Right cardiac atrium (tissue), 5 donors: ENCODE measurements at regions not wholly inside any gene's neighbourhood (a gene's known extent, or its start where the extent isn't known, plus 50 kb on each side); places are given as distances from the start of the nearest gene placed in this dataset.

ENCODE experiments used
- ATAC-seq, 2 donors: fragments of 200-7000 bp; cut with Tn5 transposase; one replicate each; pipeline versions ENCODE4 v1.8.0 to v1.9.1; 2020; ENCODE audit warnings: moderate library complexity in 2 of 2, mild to moderate bottlenecking in 1 of 2
- DNase-seq, 3 donors: peaks; one replicate each; pipeline ENCODE4 v3.0.0-alpha.2; 2020
- H3K27ac ChIP-seq: one replicate; pipeline ENCODE4 v1.5.1; 2013; ENCODE audit warnings: mild to moderate bottlenecking, low read length, control low read depth, moderate library complexity
- H3K27me3 ChIP-seq: one replicate; pipeline ENCODE4 v1.6.1; 2013; ENCODE audit not compliant: control insufficient read depth, insufficient read depth
- H3K4me1 ChIP-seq: one replicate; pipeline ENCODE4 v1.6.1; 2013; ENCODE audit warnings: low read length; ENCODE audit not compliant: control insufficient read depth, insufficient read depth
- H3K4me3 ChIP-seq: one replicate; pipeline ENCODE4 v1.5.1; 2013; ENCODE audit warnings: low read length, control low read depth
- H3K9me3 ChIP-seq: one replicate; pipeline ENCODE4 v1.6.1; 2013; ENCODE audit warnings: low read length; ENCODE audit not compliant: control insufficient read depth
- WGBS: extraction: QIAGEN DNeasy Blood & Tissue Kit; methylation state at CpG from one replicate; pipeline ENCODE4 v1.1.7; 2013; 5-methylcytosine and 5-hydroxymethylcytosine counted together
- intact Hi-C, 4 donors: fragments of 100-400 bp; cut with DNase I; formaldehyde crosslinking; loops; one replicate each; pipeline versions ENCODE4 v1.11.0 to v1.14.0; 2022 to 2023
- donor health status: healthy with polysubstance abuse.
- donor health status: DM: no; HTN: yes; CAD: no.
- donor health status: DM: no; HTN: no; CAD: no.
- donor health status: DM: no; HTN: yes; CAD: no; lungs with severe emphysema.
- donor health status: DM: yes; HTN: yes; CAD: no.

DNA sequence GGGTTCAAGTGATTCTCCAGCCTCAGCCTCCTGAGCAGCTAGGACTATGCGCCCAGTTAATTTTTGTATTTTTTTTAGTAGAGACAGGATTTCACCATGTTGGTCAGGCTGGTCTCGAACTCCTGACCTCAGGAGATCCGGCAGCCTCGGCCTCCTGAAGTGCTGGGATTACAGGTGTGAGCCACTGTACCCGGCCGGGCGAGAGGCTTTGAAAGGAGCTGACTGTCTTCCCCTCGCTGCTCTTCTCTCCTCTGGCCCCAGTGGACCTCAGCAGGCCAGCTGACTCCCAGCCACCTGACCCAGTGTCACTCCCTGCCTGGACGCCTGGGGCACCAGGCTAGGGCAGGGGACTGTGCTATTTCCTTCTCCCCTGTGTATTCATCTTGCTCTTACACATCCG, 89.5 kb upstream of the ANKRD55 start:
- ATAC-seq (no peak), DNase-seq (no peak)

DNA sequence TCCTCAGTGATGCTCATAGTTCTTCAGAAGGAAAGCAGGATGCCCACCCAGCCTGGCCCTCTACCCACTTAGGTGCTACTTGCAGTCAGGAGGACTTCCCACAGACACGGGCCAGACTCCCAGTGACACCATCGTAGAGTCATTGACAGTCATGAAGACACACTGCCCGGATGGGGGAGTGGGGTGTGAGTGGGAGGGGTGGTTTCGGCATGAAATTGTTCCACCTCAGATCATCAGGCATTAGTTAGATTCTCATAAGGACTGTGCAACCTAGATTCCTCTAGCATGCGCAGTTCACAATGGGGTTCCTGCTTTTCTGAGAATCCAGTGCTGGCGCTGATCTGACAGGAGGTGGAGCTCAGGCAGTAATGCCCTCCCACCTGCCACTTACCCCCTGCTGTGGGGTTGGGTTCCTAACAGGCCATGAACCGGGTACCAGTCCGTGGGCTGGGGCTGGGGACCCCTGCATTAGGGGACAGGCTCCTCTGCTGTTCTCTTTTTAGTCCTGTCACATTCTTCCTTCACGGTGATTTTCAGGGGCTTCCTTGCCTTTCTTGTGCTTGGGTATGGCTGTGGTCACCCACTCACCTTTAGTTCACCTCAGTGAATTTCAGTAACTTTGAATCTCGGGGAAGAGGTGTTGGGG, 88.2 kb upstream of the ANKRD55 start:
- ATAC-seq = no peak

More for the DNA sequence above, 89.5 kb upstream of the ANKRD55 start:
- WGBS = 93% methylated on average over 10 of the region's 10 CpGs
- intact Hi-C loops = no loop called here
- Histone ChIP-seq H3K4me1 (no peaks in the 10 kb centered on the region), H3K27ac (no peak overlapping the region), H3K27me3 (no peaks in the 10 kb centered on the region), H3K4me3 (no peak overlapping the region), H3K9me3 (no peaks in the 10 kb centered on the region)

DNA sequence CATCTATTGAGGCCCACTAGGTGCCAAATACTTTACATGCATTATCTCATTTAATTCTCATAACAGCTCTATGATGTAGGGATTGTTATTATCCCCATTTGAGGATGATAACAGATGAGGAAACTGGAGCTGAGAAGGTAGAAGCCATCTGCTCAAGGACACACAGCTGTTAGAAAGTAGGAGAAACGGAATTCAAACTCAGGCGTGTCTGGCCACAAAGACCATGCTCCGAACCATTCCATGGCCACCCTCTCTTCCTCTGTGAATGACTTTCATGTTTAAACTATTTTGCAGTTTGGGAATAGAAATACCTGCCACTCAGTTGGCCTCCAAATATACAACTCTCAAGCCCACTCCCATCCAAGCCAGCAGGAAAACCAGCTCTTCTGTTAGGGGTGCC, 87.6 kb upstream of the ANKRD55 start:
- intact Hi-C loops = no loop called here
- 93% methylated on average over 3 of the region's 3 CpGs for WGBS
- H3K27ac ChIP-seq = no peak overlapping the region

More for the DNA sequence above, 88.2 kb upstream of the ANKRD55 start:
- no peak overlapping the region for H3K27ac ChIP-seq
- no peaks in the 10 kb centered on the region for H3K4me1 ChIP-seq
- no peak for DNase-seq
- intact Hi-C loops = no loop called here
- no peaks in the 10 kb centered on the region for H3K9me3 ChIP-seq
- 84% methylated on average over 10 of the region's 10 CpGs for WGBS
- no peaks in the 10 kb centered on the region for H3K27me3 ChIP-seq
- H3K4me3 ChIP-seq = no peak overlapping the region

DNA sequence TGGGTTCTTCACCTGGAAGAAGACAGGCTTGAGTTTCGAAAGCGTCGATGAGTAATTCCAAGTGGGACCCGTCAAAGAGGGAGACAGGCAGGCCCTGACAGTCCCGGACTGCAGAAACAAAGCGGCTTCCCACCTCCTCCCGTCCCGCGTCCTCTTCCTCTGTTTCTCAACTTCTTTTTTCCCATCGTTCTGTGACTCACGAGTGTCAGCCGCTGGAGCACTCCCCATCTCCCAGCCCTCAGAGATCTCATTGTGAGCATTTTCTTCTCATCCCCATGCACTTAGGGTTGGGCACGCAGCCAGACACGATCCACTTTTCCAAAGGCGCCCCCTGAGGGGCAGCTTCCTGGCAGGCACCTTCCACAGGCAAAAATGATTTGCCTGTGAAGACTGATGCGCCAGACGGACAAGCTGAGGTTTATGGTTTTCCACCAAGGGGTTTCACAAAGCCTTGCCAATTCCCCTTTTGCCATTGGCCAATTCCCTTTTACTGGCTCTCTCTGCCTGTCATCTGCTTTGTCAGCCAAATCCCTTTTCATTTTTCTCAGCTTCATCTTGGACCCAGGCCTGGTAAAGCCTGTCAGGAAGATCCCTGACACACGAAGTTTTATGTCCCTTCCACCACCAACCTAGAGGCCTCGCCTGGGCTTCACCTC, 86.5 kb upstream of the ANKRD55 start:
- WGBS = 49% methylated on average over 19 of the region's 19 CpGs
- ATAC-seq (peak; percentile 56 to 65), DNase-seq (peak; percentile 44 to 81 (median 67))
- Histone ChIP-seq H3K27me3 (no peaks in the 10 kb centered on the region), H3K4me3 (no peak overlapping the region), H3K4me1 (no peaks in the 10 kb centered on the region), H3K9me3 (no peaks in the 10 kb centered on the region), H3K27ac (peak overlapping the region; percentile 54)
- intact Hi-C loops = no loop called here

More for the DNA sequence above, 87.6 kb upstream of the ANKRD55 start:
- DNase-seq = no peak
- Histone ChIP-seq H3K9me3 (no peaks in the 10 kb centered on the region), H3K4me3 (no peak overlapping the region), H3K27me3 (no peaks in the 10 kb centered on the region), H3K4me1 (no peaks in the 10 kb centered on the region)
- no peak for ATAC-seq

DNA sequence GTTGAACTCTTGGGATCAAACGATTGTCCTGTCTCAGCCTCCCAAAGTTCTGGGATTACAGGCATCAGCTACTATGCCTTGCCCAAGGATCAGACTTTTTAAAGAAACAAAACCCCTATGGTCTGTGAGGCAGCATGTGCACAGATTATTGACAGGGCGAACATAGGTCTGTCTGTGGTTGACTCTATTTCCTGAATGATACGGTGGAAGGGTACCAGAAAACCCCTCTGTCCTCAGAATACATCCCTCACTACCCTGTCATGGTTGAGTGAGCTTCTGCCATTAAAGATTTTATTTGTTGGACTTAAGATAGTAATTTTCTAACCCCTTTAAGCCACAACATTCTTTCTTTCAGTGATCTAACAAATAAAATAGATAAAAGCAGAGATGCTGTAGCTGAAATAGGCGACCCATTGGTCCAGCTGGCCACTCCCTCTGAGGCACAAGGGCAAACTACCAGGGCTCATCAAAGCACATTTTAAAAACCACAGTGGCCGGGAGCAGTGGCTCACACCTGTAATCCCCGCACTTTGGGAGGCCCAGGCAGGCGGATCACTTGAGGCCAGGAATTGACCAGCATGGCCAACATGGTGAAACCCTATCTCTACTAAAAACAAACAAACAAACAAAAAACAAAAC, 84.9 kb upstream of the ANKRD55 start:
- no peaks in the 10 kb centered on the region for H3K4me1 ChIP-seq
- no peaks in the 10 kb centered on the region for H3K9me3 ChIP-seq
- no peaks in the 10 kb centered on the region for H3K27me3 ChIP-seq
- DNase-seq = no peak
- no peak overlapping the region for H3K4me3 ChIP-seq
- WGBS = 93% methylated on average over 7 of the region's 7 CpGs
- no peak overlapping the region for H3K27ac ChIP-seq
- intact Hi-C loops = no loop called here
- no peak for ATAC-seq

DNA sequence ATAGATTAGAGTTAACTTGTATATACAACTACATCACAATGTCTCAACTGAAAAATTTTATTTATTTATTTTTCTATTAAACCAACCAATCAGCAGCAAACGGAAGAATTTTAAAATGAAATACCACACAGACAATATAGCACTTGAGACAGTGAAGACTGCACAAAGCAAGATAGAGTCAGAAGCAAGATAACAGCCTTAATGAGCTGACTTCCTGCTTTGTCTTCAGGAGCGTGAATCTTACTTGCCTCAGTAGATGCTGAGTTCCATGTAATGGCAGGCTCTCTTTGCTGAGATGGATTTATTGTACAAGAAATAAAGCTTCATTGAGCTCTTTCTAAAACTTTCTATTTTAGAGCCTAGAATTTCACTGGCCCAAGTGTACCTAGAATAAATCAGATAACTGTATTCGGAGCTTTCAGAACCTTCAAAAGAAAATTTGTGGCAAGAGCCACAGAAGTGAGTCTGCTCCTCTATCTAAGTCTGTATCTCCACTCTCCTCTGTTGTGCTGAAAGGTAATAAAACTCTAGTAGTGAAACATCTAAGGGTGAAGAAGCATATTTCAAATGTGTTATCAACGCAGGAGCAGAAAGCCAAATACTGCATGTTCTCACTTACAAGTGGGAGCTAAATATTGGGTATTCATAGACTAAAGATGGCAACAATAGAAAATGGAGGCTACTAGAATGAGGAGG, 83.3 kb upstream of the ANKRD55 start:
- intact Hi-C loops = no loop called here
- Histone ChIP-seq H3K4me3 (no peak overlapping the region), H3K27ac (no peak overlapping the region), H3K4me1 (no peaks in the 10 kb centered on the region), H3K27me3 (no peaks in the 10 kb centered on the region), H3K9me3 (no peaks in the 10 kb centered on the region)
- WGBS = 73% methylated on average over 4 of the region's 4 CpGs
- ATAC-seq (no peak), DNase-seq (no peak)

DNA sequence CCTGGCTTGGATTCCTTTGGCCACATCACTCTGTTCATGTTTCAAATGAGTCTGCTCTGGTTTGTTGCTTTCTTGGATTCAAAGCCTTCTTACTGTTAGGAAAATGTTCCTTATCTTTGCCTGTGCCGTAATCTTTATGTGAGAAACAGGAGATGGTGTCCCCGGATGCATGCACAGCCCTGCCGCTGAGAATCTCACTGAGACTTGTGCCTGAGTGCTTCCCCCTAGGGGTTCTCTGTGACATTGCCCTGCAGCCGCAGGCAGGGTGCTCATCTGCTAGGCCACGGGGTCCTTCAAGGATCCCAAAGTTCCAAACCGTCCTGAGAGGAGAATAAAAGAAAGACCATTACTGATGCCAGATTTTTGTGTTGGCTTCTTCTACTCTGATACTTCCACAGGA, 81.4 kb upstream of the ANKRD55 start:
- Histone ChIP-seq H3K9me3 (no peaks in the 10 kb centered on the region), H3K4me1 (peaks cover 3% of the 10 kb centered on the region), H3K27me3 (no peaks in the 10 kb centered on the region), H3K4me3 (no peak overlapping the region), H3K27ac (no peak overlapping the region)
- DNase-seq = peak; percentile 43 to 72 (median 64)
- peak; percentile 49 to 66 for ATAC-seq
- intact Hi-C loops = no loop called here
- WGBS = 56% methylated on average over 6 of the region's 6 CpGs

DNA sequence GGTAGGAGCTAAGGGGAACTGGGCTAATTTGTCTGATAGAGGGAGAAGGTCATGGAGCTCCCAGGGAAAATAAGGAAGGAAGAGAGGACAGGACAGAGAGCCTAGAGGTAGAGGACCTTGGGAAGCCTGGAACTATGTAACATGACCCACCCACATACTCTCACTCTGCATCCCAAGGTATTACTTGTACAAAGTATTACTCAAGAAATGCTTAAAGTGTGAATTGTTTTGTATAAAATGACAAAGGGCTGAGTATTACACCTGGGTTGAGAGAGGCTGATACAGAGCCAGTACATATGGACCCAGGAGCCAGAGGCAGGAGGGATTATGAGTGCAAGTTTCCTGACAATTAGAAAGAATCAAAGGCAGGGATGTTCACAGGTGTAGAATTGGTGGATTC, 80.5 kb upstream of the ANKRD55 start:
- peaks cover 3% of the 10 kb centered on the region for H3K4me1 ChIP-seq
- no peaks in the 10 kb centered on the region for H3K9me3 ChIP-seq
- no peak overlapping the region for H3K4me3 ChIP-seq
- ATAC-seq (no peak), DNase-seq (no peak)
- intact Hi-C loops = no loop called here
- H3K27me3 ChIP-seq = no peaks in the 10 kb centered on the region
- H3K27ac ChIP-seq = no peak overlapping the region

DNA sequence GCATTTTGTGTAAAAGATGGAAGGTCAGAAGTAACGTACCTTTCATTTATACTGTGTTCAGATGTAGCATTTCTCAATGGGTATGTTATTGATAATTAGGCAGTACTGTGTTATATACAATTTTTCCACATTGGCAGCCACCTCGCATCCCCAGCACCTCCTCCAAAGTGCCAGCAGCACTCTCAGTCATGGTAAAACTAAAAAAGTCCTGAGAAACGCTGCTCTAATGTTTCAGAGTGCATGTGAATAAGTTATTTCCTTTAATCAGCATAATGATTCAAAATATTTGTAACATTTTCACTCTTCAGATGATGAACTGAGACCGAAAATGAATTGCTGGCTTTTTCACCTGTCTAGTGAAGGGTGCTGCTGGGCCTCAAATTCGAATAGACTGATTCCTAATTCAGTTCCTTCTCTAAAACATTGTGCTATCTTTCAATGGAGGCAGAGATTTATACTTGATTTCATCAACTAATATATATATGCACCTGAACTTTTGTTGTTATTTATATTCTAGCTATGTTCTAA, 79.9 kb upstream of the ANKRD55 start:
- no peak overlapping the region for H3K27ac ChIP-seq
- WGBS = 86% methylated on average over 5 of the region's 5 CpGs
- H3K4me1 ChIP-seq = peaks cover 3% of the 10 kb centered on the region
- ATAC-seq = no peak
- H3K9me3 ChIP-seq = no peaks in the 10 kb centered on the region
- intact Hi-C loops = no loop called here
- no peak for DNase-seq
- H3K4me3 ChIP-seq = no peak overlapping the region
- no peaks in the 10 kb centered on the region for H3K27me3 ChIP-seq

DNA sequence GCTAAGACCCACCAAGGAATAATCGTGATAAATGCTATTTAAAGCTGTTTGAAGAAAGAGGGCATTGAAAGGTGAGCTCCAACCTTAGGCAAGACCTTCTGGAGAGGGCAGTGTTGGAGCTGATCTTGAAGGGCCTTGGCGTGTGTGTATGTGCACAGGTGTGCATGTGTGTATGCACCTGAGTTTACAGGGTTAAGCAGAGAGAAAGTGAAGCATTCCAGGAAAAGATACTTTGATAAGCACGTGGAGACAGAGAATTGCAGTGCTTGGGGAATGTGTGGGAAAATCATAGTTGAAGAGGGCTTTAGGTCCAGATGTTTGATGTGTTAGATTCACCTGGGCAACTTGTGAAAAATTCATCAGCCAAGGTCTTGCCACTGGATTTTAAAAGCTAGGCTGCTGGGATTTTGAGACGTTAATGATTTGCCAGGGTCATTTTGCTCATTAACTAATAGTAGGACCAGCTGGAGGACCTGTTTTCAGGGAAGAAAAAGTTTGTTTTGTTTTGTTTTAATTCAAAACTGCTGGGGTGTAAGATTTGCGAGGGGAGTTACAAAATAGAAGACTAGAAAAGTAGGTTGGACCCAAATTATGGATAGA, 78.3 kb upstream of the ANKRD55 start:
- no peak for ATAC-seq
- intact Hi-C loops = no loop called here
- Histone ChIP-seq H3K4me1 (peaks cover 3% of the 10 kb centered on the region), H3K4me3 (no peak overlapping the region), H3K27me3 (no peaks in the 10 kb centered on the region), H3K27ac (no peak overlapping the region), H3K9me3 (no peaks in the 10 kb centered on the region)
- DNase-seq = no peak
- WGBS = 55% methylated on average over 5 of the region's 5 CpGs
